ENCODE measurements at regions not wholly inside any gene's neighbourhood (a gene's known extent, or its start where the extent isn't known, plus 50 kb on each side); places are given as distances from the start of the nearest gene placed in this dataset.
A peak's percentile ranks its signal among the peaks of the same experiment; 100 is the strongest.

- DNase-seq: no peak
Measured at GRCh38 chr5:135199919-135200318, 165.9 kb upstream of the PITX1 start.

GRCh38 chr5:135196483-135196882 lies 162.5 kb upstream of the PITX1 start:
- DNase-seq: no peak

DNA sequence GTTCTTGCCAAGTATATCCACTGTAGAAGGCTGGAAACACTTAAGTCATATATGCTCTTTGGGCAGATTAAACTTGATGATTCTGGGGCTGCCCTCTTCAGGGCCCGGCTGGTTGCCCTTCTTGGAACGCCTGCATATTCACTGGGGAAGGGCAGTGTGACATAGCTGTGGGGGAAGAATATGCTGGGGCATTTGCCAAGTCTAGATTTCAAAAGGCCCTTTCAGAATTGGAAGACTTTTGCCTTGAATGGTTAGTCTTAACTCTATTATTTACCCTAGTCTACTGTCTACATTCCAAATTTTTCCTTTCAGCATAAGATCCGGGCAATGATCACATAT lies 161.2 kb upstream of the PITX1 start:
- no peak for DNase-seq

- DNase-seq: no peak
Measured at GRCh38 chr5:135194573-135195269, 160.7 kb upstream of the PITX1 start.

- no peak for DNase-seq
Measured at GRCh38 chr5:135194126-135194488, 160.1 kb upstream of the PITX1 start.

DNA sequence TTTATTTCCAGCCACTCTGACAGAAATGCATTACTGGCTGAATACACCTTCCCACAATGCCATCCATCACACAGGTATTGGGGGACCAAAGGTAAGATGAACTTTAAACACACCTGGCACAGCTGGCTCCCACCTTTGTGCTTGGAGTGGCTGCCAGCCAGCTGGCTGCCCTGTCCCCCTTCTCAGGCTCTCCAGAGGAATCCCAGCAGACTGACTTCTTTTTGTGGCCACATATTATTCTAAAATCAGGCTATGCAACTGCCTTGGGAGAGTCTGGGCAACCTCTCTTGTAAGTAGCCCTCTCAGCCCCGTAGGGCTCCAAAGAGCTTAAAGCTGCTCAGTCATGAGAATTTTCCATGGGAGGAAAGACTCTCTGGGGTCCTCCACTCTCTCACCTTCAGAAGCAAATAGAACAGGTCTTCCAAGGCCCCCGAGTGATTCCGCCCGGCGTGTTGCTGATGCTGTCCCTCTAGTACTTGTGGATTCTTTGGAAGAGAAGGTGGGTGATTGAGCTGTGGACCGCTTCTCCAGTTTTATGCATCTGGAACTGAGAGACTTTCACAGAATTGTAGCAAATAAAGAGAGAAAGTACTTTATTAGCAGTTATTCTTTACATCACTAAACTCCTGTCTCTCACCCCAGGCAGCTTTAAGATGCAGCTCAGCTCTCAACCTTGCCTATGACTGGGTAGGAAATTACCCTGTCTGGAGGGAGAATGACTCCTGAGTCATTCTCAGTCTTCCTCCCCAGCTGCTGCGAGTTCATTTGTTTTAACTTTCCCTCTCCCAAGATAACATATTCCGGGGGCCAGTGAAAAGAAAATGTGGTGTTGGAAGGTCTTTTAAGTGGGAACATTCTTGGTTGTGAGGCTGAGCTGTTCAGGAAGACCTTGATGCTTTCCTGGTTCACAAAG lies 159.4 kb upstream of the PITX1 start:
- DNase-seq: no peak

DNA sequence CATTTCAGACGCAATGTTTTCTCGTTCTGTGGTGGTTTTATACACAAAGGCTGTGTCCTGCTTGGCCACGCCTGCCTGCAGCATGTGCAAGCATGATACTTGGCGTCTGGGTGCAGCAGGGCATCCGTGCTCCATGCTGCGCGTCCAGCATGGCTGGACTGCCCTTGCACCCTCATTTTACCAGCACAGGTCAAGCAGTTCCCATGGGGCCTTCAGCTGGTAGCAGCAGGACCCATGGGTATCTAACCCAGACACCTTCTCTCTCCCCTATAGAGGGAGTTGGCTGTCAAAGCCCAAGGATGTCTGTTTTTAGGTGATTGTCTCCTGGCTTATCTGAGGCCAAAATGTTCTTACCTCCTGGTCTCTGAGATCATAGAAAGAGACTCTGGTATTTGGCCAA lies 158.3 kb upstream of the PITX1 start:
- DNase-seq: no peak

GRCh38 chr5:135191084-135191826 lies 157.2 kb upstream of the PITX1 start:
- DNase-seq: peak in 1 of 2 experiments; percentile 20

- no peak for DNase-seq
Measured at GRCh38 chr5:135190416-135191083, 156.5 kb upstream of the PITX1 start.

GRCh38 chr5:135189024-135189423 lies 155.0 kb upstream of the PITX1 start:
- no peak for DNase-seq

GRCh38 chr5:135188233-135188914 lies 154.3 kb upstream of the PITX1 start:
- no peak for DNase-seq

GRCh38 chr5:135186662-135187522 lies 152.9 kb upstream of the PITX1 start:
- no peak for DNase-seq

DNA sequence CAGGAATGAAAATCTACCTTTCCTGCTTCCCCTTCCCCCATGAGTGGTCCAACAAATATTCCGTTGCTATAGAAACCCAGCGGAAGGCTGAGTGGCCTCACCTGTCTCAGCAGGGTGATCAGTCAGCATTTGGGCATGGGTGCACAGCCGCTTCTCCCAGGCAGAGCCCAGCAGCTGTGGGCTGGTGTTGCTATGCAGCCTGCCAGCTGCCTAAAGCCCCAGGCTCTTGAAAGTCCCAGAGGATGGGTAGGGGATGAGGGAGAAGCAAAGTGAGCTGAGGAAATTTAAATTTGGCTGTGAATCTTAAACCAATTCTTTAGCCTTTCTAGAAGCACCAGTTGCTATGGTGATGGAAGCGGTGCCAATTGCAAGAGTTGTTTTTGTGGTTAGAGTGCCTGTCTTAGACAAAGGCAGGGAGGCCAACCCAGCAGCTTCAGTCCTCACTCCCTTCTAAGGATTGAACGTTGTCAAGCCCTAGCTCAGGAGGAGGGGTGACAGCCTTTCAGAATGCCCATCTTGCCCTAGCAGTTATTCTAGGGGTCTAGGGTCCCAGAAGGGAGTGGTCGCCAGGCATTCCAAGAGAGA lies 151.5 kb upstream of the PITX1 start:
- DNase-seq: no peak

GRCh38 chr5:135184646-135185045 lies 150.6 kb upstream of the PITX1 start:
- DNase-seq: no peak

DNA sequence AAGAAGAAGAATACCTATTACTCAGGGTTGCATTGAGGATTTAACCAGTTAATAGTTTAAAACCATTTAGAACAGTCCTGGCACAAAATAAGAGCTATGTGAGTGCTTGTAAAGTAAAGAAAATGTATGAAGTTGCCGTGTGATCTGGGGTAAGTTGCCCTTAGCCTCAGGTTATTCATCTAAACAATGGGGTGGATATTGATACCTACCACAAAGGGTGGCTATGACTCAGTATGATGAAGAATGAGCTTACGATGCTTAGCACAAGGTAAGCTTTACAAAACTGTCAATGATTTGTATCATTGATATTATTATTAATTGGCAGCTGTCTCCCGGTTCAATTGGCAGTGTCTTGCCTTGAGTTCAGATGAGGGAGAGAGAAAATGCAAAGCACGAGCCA lies 149.4 kb upstream of the PITX1 start:
- no peak for DNase-seq

GRCh38 chr5:135182675-135183074 lies 148.6 kb upstream of the PITX1 start:
- no peak for DNase-seq

DNA sequence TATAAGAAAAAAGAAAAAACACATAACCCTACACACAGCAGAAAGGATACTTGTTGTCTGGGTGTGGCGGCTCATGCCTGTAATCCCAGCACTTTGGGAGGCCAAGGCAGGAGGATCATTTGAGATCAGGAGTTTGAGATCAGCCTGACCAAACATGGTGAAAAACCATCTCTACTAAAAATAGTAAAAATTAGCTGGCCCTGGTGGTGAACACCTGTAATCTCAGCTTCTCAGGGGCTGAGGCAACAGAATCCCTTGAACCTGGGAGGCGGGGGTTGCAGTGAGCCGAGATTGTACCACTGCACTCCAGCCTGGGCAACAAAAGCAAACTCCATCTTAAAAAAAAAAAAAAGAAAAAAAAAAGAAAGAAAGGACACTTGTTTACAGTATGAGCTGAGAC lies 147.6 kb upstream of the PITX1 start:
- DNase-seq: no peak

DNA sequence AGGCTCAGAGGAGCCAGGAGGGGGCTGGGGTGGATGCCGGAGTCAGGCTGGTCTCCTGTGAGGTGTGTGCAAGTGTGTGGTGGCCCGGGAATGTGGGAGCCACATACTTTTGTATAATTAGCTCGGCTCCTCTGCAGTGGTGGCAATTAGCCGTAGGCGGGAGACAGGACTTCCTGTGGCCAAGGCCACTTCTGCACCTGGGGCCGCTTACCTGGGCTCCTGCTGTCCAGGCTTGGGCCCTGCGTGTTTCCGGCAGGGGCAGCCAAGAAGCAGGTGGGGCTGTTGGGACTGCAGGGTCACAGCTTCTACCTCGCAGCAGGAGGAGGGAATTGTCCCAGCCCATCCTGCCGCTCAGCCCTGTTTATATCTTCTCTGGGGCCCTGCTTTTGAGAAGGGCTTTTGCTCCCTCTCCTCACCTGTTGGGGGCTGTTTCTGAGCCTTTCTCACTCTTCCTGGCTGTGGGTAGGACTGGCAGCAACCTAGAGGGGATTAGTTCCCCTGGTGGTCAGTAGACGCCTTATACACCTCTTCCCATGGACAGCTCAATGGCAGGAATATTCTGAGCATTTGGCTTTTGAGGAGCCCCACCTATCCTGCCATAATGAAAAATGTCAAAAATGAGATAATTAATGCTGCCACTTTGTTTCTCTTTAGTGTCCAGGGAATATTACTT lies 145.4 kb upstream of the PITX1 start:
- DNase-seq: no peak

DNA sequence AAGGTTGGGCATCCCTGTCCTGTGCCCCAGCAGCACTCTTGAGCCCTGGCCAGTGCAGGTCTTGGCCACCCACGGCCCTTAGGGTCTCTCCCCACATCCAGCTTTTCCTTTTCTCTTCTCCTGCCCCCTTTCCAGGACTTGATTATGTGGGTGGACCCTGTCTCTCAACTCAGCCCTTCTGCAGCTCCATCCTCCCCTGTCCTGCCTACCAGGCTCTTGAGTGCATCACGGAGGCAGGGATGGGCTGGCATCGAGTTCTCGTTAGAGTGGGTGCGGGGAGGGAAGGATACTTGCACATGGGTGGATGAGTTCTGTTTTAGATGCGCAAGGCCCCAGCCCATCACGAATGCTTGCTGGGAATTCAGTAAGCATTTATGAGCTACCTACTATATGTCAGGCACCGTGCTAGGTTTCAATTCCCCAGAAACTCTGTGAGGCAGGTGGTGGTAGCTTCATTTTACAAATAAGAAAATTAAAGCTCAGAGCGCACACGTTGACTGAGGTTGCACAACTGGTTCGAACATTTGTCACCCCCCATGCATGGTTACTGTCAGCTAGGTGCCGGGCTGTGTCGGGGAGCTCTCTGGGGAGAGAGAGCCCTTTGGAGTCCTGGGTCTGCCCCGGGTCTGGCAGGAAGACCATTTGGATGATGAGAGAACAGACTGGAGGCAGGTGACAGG lies 144.6 kb upstream of the PITX1 start:
- DNase-seq: no peak

DNA sequence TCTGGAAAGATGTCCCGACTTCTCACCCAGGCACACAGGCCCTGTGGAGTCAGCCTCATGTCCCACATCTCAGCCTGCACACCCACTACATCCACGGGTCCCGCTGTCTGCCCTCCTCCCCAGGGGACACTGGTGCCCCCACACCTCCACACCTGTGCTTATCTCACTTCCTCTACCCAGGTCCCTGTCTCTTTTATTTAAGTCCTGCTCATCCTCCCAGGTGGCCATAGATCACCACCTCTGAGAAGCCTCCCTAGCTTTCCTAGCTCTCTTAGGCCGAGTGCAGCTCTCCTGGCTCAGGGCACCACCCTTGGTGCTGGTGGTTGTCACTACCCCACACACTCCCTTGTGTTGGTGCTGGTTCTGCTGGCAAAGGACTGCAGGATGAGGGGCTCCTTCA lies 143.6 kb upstream of the PITX1 start:
- no peak for DNase-seq

All from cerebellar nuclear complex (tissue), 1 donor.